ENCODE measurements at regions not wholly inside any gene's neighbourhood (a gene's known extent, or its start where the extent isn't known, plus 50 kb on each side); places are given as distances from the start of the nearest gene placed in this dataset.
"Not testable (repeated sequence)": the region's sequence is repeated elsewhere in the genome, so short reads cannot be mapped to it uniquely, and the experiment has no call there.

DNA sequence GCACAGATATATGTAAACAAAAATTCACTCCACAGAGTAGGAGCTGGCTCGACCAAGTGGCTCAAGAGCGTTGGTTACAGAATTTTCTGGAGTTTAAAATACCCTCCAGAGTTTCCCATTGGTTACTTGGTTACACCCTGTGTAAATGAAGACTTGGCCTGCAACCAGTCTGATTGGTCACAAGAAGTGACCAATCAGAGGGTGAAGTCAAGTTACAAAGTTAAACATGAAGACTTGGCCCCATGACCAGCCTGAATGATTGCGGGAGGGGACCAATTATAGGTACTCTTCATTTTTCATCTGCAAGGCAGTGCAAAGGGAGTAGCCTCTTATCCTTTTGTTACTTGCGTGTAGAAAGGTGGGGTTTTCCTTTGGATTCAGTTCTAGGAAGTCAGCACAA lies 121.3 kb upstream of the SALL1 start:
- intact Hi-C loops (cut with micrococcal nuclease) = no loop called here
- Mint-ChIP-seq H3K27ac (no peak overlapping the region), H3K9me3 (peaks cover 5% of the 10 kb centered on the region), H3K4me1 (ENCODE audit: low read depth) (no peaks in the 10 kb centered on the region), H3K27me3 (ENCODE audit: low read depth) (no peaks in the 10 kb centered on the region), H3K36me3 (ENCODE audit: low read depth) (no peaks in the 10 kb centered on the region), H3K4me3 (ENCODE audit: low read depth) (no peak overlapping the region)
- no peak for DNase-seq (ENCODE audit: low spot score)

DNA sequence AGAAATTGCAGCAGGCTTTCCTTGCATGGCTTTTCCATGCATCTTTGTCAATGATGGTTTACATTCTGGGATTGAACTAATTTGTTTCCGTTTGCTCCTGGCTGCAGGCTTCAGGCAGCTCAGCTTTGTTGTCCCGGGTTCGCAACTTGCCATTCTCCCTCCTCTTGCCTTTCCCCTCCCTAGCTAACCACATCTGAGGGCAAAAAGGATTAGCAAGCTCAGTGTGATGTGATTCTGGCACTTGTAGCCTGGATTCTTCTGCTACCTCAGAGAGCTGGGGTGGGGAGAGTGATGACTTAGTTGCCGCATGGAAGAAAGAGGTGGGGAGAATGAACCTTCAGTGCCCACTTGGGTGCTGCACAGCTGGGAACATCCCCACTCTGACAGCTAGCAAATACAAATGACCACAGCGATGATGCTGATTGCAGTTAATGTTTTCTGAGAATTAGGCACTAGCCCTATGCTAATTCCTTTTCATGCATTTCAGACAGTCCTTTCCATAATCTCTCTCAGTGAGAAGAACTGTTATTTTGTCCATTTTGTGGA lies 120.2 kb upstream of the SALL1 start:
- Mint-ChIP-seq H3K4me3 (ENCODE audit: low read depth) (no peak overlapping the region), H3K27me3 (ENCODE audit: low read depth) (no peaks in the 10 kb centered on the region), H3K36me3 (ENCODE audit: low read depth) (no peaks in the 10 kb centered on the region), H3K27ac (no peak overlapping the region), H3K9me3 (peaks cover 5% of the 10 kb centered on the region), H3K4me1 (ENCODE audit: low read depth) (no peaks in the 10 kb centered on the region)
- intact Hi-C loops (cut with micrococcal nuclease) = no loop called here
- no peak for DNase-seq (ENCODE audit: low spot score)

GRCh38 chr16:51268237-51268636 lies 117.2 kb upstream of the SALL1 start:
- H3K36me3 Mint-ChIP-seq (ENCODE audit: low read depth) = no peaks in the 10 kb centered on the region
- H3K4me3 Mint-ChIP-seq (ENCODE audit: low read depth) = no peak overlapping the region

DNA sequence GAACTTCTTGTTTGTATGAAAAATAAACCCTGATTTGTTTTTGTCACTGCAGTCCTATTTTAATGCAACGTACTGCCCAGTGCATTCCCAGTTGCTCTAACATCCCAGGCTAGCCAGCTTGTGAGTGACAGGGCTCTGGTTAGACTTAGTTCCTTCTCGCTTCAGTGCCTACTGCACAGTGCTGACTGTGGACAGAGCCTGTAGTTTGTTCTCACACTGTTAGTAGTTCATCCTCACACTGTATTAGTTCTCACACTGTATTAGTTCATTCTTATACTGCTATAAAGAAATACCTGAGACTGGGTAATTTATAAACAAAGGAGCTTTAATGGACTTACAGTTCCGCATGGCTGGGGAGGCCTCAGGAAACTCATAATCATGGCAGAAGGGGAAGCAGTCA lies 116.6 kb upstream of the SALL1 start:
- no peak overlapping the region for H3K4me3 Mint-ChIP-seq (ENCODE audit: low read depth)
- no peaks in the 10 kb centered on the region for H3K36me3 Mint-ChIP-seq (ENCODE audit: low read depth)
- intact Hi-C loops (cut with micrococcal nuclease) = no loop called here
- H3K9me3 Mint-ChIP-seq = peaks cover 21% of the 10 kb centered on the region
- no peaks in the 10 kb centered on the region for H3K4me1 Mint-ChIP-seq (ENCODE audit: low read depth)
- no peak for DNase-seq (ENCODE audit: low spot score)
- H3K27ac Mint-ChIP-seq = no peak overlapping the region
- H3K27me3 Mint-ChIP-seq (ENCODE audit: low read depth) = no peaks in the 10 kb centered on the region

More at GRCh38 chr16:51268237-51268636, 117.2 kb upstream of the SALL1 start:
- H3K27me3 Mint-ChIP-seq (ENCODE audit: low read depth) = no peaks in the 10 kb centered on the region
- intact Hi-C loops (cut with micrococcal nuclease) = no loop called here
- H3K27ac Mint-ChIP-seq = no peak overlapping the region
- no peaks in the 10 kb centered on the region for H3K4me1 Mint-ChIP-seq (ENCODE audit: low read depth)
- DNase-seq (ENCODE audit: low spot score) = no peak
- H3K9me3 Mint-ChIP-seq = peaks cover 21% of the 10 kb centered on the region

DNA sequence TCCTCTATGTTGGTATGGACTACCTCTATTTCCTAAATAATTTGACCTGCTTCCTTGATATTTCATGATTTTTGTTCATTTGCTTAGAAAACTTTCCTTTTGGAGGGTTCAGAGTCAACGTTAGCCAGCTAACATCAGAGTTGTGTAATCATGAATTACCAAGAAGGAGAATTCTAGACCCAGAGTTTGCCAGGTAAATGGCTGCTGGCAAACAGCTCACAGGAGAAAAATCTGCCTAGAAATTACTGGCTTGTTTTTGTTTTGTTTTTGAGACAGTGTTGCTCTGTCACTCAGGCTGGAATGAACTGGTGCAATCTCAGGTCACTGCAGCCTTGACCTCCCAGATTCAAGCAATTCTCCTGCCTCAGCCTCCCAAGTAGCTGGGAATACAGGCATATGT lies 111.4 kb upstream of the SALL1 start:
- no peaks in the 10 kb centered on the region for H3K27me3 Mint-ChIP-seq (ENCODE audit: low read depth)
- H3K36me3 Mint-ChIP-seq (ENCODE audit: low read depth) = no peaks in the 10 kb centered on the region
- intact Hi-C loops (cut with micrococcal nuclease) = no loop called here
- no peak overlapping the region for H3K4me3 Mint-ChIP-seq (ENCODE audit: low read depth)
- DNase-seq (ENCODE audit: low spot score) = no peak
- H3K9me3 Mint-ChIP-seq = peaks cover 30% of the 10 kb centered on the region
- H3K27ac Mint-ChIP-seq = no peak overlapping the region
- H3K4me1 Mint-ChIP-seq (ENCODE audit: low read depth) = no peaks in the 10 kb centered on the region

DNA sequence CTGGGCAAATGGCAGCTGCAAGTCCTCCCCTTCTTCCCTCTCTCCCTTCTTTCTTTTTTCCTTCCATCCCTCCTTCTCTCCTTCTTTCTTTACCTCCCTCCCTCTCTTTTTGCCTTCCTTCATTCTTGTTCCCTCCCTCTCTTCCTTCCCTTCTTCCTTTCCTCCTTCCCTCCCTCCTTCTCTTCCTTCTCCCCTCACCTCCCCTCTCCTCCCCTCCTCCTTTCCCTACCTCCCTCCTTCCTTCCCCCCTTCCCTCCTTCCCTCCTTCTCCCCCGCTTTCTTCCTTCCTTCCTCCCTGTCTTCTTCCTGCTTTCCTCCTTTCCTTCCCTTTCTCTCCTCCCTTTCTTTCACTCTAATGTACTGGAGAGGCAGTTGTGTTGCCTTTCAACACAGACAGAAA lies 110.8 kb upstream of the SALL1 start:
- Mint-ChIP-seq H3K27me3 (ENCODE audit: low read depth) (no peaks in the 10 kb centered on the region), H3K36me3 (ENCODE audit: low read depth) (no peaks in the 10 kb centered on the region), H3K27ac (no peak overlapping the region), H3K4me1 (ENCODE audit: low read depth) (no peaks in the 10 kb centered on the region), H3K9me3 (peaks cover 34% of the 10 kb centered on the region), H3K4me3 (ENCODE audit: low read depth) (no peak overlapping the region)
- intact Hi-C loops (cut with micrococcal nuclease) = no loop called here
- no peak for DNase-seq (ENCODE audit: low spot score)

GRCh38 chr16:51255349-51255972 lies 104.4 kb upstream of the SALL1 start:
- no peak overlapping the region for H3K27ac Mint-ChIP-seq
- H3K4me1 Mint-ChIP-seq (ENCODE audit: low read depth) = no peaks in the 10 kb centered on the region
- no peaks in the 10 kb centered on the region for H3K27me3 Mint-ChIP-seq (ENCODE audit: low read depth)
- intact Hi-C loops (cut with micrococcal nuclease) = no loop called here
- H3K36me3 Mint-ChIP-seq (ENCODE audit: low read depth) = no peaks in the 10 kb centered on the region
- no peak for DNase-seq (ENCODE audit: low spot score)
- H3K9me3 Mint-ChIP-seq = peaks cover 21% of the 10 kb centered on the region
- no peak overlapping the region for H3K4me3 Mint-ChIP-seq (ENCODE audit: low read depth)

- peaks cover 21% of the 10 kb centered on the region for H3K9me3 Mint-ChIP-seq
- H3K4me1 Mint-ChIP-seq (ENCODE audit: low read depth); H3K36me3 Mint-ChIP-seq (ENCODE audit: low read depth); H3K4me3 Mint-ChIP-seq (ENCODE audit: low read depth); H3K27me3 Mint-ChIP-seq (ENCODE audit: low read depth); DNase-seq (ENCODE audit: low spot score); intact Hi-C loops (cut with micrococcal nuclease); H3K27ac Mint-ChIP-seq: not testable (repeated sequence)
Measured at GRCh38 chr16:51254390-51254789, 103.3 kb upstream of the SALL1 start.

GRCh38 chr16:51248217-51248616 lies 97.1 kb upstream of the SALL1 start:
- Mint-ChIP-seq H3K4me1 (ENCODE audit: low read depth) (no peaks in the 10 kb centered on the region), H3K9me3 (peaks cover 12% of the 10 kb centered on the region), H3K4me3 (ENCODE audit: low read depth) (no peak overlapping the region), H3K36me3 (ENCODE audit: low read depth) (no peaks in the 10 kb centered on the region), H3K27ac (no peak overlapping the region), H3K27me3 (ENCODE audit: low read depth) (no peaks in the 10 kb centered on the region)
- no peak for DNase-seq (ENCODE audit: low spot score)
- intact Hi-C loops (cut with micrococcal nuclease) = no loop called here

GRCh38 chr16:51245658-51245995 lies 94.6 kb upstream of the SALL1 start:
- H3K9me3 Mint-ChIP-seq = peaks cover 12% of the 10 kb centered on the region
- no peak for DNase-seq (ENCODE audit: low spot score)
- no peaks in the 10 kb centered on the region for H3K27me3 Mint-ChIP-seq (ENCODE audit: low read depth)
- H3K27ac Mint-ChIP-seq = no peak overlapping the region
- no peak overlapping the region for H3K4me3 Mint-ChIP-seq (ENCODE audit: low read depth)
- H3K36me3 Mint-ChIP-seq (ENCODE audit: low read depth) = no peaks in the 10 kb centered on the region
- intact Hi-C loops (cut with micrococcal nuclease) = no loop called here
- no peaks in the 10 kb centered on the region for H3K4me1 Mint-ChIP-seq (ENCODE audit: low read depth)

DNA sequence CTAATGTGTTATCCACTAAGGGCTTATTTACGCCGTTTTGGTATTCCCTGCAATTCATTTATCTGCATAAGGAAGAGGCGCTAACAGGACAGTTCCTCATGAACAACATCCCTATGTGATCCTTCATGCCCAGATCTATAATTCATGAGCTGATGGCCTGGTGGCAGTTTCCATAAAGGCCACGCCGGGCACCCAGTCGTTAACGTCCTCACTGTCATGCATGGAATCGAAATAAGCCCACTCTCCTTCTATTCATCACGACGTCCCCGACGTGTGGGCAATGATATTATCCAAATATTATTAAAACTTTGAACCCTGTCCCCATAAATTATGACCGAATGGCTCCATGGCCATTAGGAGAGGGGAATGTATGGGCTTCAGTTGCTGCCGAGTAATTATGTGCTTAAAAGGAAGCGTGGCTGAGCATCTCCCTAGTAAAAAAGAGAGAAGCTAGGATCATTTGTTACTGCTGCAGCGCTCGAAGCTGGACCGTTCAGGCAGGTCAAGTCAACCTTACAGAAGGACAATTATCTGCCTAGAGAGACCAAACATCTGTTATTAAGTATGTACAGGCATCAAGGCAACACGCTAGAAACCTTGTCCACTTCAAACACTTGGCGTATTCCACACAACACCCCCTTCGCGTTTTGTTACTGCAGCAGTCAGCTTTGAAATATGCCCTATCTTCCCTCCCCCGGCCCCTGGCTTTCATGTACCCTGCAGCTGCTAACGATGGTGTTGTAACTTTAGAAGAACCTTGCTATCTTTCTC lies 94.0 kb upstream of the SALL1 start:
- Mint-ChIP-seq H3K36me3 (ENCODE audit: low read depth) (no peaks in the 10 kb centered on the region), H3K27ac (no peak overlapping the region), H3K4me1 (ENCODE audit: low read depth) (no peaks in the 10 kb centered on the region), H3K4me3 (ENCODE audit: low read depth) (no peak overlapping the region), H3K9me3 (peaks cover 12% of the 10 kb centered on the region), H3K27me3 (ENCODE audit: low read depth) (no peaks in the 10 kb centered on the region)
- DNase-seq (ENCODE audit: low spot score) = no peak
- intact Hi-C loops (cut with micrococcal nuclease) = no loop called here

DNA sequence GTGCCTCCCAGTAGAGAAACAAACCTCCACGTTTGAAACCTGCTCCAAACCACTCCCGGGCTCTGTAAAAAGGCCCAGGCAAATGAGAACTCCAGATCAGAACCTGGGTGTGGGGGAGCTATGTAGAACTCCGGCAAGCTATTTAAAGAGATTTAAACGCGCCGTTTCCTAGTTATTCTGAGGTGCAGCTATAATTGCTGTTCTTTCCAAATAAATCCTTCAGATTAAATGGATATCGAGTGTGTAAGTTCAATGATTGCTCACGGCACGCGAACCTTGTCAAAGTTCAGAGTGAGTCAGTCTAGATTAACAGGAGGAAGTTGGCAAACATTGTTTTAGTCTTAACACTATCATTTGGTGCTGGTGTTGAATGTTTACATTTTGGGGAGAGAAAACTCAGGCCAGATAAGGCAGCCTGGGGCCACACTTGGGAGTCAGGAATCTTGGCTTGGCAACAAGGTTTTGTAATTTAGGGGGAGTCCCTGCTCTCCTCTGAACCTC lies 92.9 kb upstream of the SALL1 start:
- no peak overlapping the region for H3K27ac Mint-ChIP-seq
- no peaks in the 10 kb centered on the region for H3K36me3 Mint-ChIP-seq (ENCODE audit: low read depth)
- H3K4me1 Mint-ChIP-seq (ENCODE audit: low read depth) = no peaks in the 10 kb centered on the region
- peaks cover 17% of the 10 kb centered on the region for H3K9me3 Mint-ChIP-seq
- no peaks in the 10 kb centered on the region for H3K27me3 Mint-ChIP-seq (ENCODE audit: low read depth)
- intact Hi-C loops (cut with micrococcal nuclease) = no loop called here
- no peak overlapping the region for H3K4me3 Mint-ChIP-seq (ENCODE audit: low read depth)
- DNase-seq (ENCODE audit: low spot score) = no peak

GRCh38 chr16:51242296-51242994 lies 91.4 kb upstream of the SALL1 start:
- Mint-ChIP-seq H3K36me3 (ENCODE audit: low read depth) (no peaks in the 10 kb centered on the region), H3K4me1 (ENCODE audit: low read depth) (no peaks in the 10 kb centered on the region), H3K27me3 (ENCODE audit: low read depth) (no peaks in the 10 kb centered on the region), H3K9me3 (peaks cover 18% of the 10 kb centered on the region), H3K4me3 (ENCODE audit: low read depth) (no peak overlapping the region), H3K27ac (no peak overlapping the region)
- intact Hi-C loops (cut with micrococcal nuclease) = no loop called here
- no peak for DNase-seq (ENCODE audit: low spot score)
